MCF 10A (cell line): ENCODE measurements at regions not wholly inside any gene's neighbourhood (a gene's known extent, or its start where the extent isn't known, plus 50 kb on each side); places are given as distances from the start of the nearest gene placed in this dataset.
A peak's percentile ranks its signal among the peaks of the same experiment; 100 is the strongest.

Experiments
- BruUV-seq: library from RNA; stranded (reverse); fragments of 400-500 nt; replicated peaks from 2 replicates; lab custom pipeline; 2021; lab: Mats Ljungman, UMichigan
- CTCF ChIA-PET: fragments of 300-600 bp; sonication (Branson Sonifier 250); formaldehyde crosslinking; extraction: SDS; loops from one replicate; lab custom pipeline; 2021; ENCODE audit warnings: antibody characterized with exemption, inconsistent platforms; lab: Yijun Ruan, JAX
- POLR2A ChIA-PET: fragments of 300-600, 350-650 bp; sonication (Branson Sonifier 250); formaldehyde crosslinking; extraction: SDS; loops from one replicate; lab custom pipeline; 2020; ENCODE audit warnings: antibody characterized with exemption, inconsistent platforms; lab: Yijun Ruan, JAX
- DNase-seq: peaks from one replicate; pipeline ENCODE4 v3.0.0-alpha.2; 2018; ENCODE audit not compliant: unreplicated experiment
- H3K27ac Mint-ChIP-seq: one replicate; pipeline ENCODE4 v1.8.0; 2022; ENCODE audit warnings: mild to moderate bottlenecking, low read depth, mixed read lengths; ENCODE audit not compliant: unreplicated experiment
- H3K27me3 Mint-ChIP-seq: one replicate; pipeline ENCODE4 v1.8.0; 2022; ENCODE audit warnings: mixed read lengths; ENCODE audit not compliant: insufficient read depth, unreplicated experiment
- H3K36me3 Mint-ChIP-seq: one replicate; pipeline ENCODE4 v1.8.0; 2022; ENCODE audit warnings: mild to moderate bottlenecking, moderate library complexity, mixed read lengths; ENCODE audit not compliant: insufficient read depth, unreplicated experiment
- H3K4me1 Mint-ChIP-seq: one replicate; pipeline ENCODE4 v1.8.0; 2022; ENCODE audit warnings: mixed read lengths; ENCODE audit not compliant: insufficient read depth, unreplicated experiment
- H3K4me3 Mint-ChIP-seq: one replicate; pipeline ENCODE4 v1.8.0; 2022; ENCODE audit warnings: mild to moderate bottlenecking, moderate library complexity, mixed read lengths; ENCODE audit not compliant: unreplicated experiment
- H3K9me3 Mint-ChIP-seq: one replicate; pipeline ENCODE4 v1.8.0; 2022; ENCODE audit warnings: mixed read lengths; ENCODE audit not compliant: unreplicated experiment
- CTCF ChIP-seq: fragments of 200-600 bp; IDR thresholded peaks from one replicate; pipeline ENCODE4 v1.8.0; 2022; ENCODE audit warnings: antibody characterized with exemption, mild to moderate bottlenecking; ENCODE audit not compliant: unreplicated experiment
- intact Hi-C: fragments of 100-400 bp; cut with micrococcal nuclease; formaldehyde crosslinking; loops from 2 replicates; pipeline ENCODE4 v1.14.1; 2022

DNA sequence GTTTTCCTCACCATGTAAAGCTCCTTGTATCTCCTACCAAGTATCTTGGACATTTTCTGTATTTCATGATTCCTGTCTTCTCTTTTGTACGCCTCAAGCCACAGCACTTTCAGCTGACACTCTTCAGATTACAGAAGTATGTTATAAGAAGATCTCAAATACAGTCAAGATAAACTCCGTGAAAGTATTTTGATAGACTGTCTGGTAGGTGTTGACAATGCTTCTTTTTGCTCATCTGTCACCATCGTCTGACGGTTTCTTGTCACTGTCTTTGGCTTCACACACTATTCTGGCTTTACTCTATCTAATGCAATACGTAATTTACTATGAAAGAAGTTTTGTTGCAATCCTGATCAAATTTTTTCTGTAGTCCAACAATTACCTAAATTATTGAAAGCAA, 294.5 kb upstream of the CDH12 start:
- CTCF ChIA-PET = no interaction called here
- intact Hi-C loops = no loop called here
- Mint-ChIP-seq H3K4me3 (no peak overlapping the region), H3K36me3 (no peaks in the 10 kb centered on the region), H3K9me3 (peaks cover 24% of the 10 kb centered on the region), H3K27ac (no peak overlapping the region), H3K4me1 (no peaks in the 10 kb centered on the region), H3K27me3 (no peaks in the 10 kb centered on the region)
- no TSS peak for BruUV-seq
- POLR2A ChIA-PET = no interaction called here
- no peak for TF ChIP-seq CTCF
- DNase-seq = no peak

GRCh38 chr5:23146183-23146582, 293.0 kb upstream of the CDH12 start:
- no peaks in the 10 kb centered on the region for H3K4me1 Mint-ChIP-seq
- ChIA-PET POLR2A (interaction anchor here (0.6 kb wide), 1 partner anchor 258 kb away, joined by 3 read pairs; no protein-coding TSS in a partner anchor), CTCF (interaction anchor here (0.7 kb wide), 1 partner anchor 63 kb away, joined by 3 read pairs; no protein-coding TSS in a partner anchor)
- no peaks in the 10 kb centered on the region for H3K36me3 Mint-ChIP-seq
- no peak overlapping the region for H3K27ac Mint-ChIP-seq
- H3K27me3 Mint-ChIP-seq = no peaks in the 10 kb centered on the region
- BruUV-seq = no TSS peak
- H3K4me3 Mint-ChIP-seq = no peak overlapping the region
- DNase-seq = no peak
- intact Hi-C loops = no loop called here
- H3K9me3 Mint-ChIP-seq = peaks cover 24% of the 10 kb centered on the region
- no peak for TF ChIP-seq CTCF

- ChIA-PET CTCF (interaction anchor here (0.7 kb wide), 1 partner anchor 194 kb away, joined by 4 read pairs; no protein-coding TSS in a partner anchor), POLR2A (interaction anchor here (0.7 kb wide), 1 partner anchor 230 kb away, joined by 3 read pairs; no protein-coding TSS in a partner anchor)
- no peaks in the 10 kb centered on the region for H3K27me3 Mint-ChIP-seq
- no peaks in the 10 kb centered on the region for H3K36me3 Mint-ChIP-seq
- no TSS peak for BruUV-seq
- H3K4me3 Mint-ChIP-seq = no peak overlapping the region
- DNase-seq = peak; percentile 59
- peaks cover 17% of the 10 kb centered on the region for H3K9me3 Mint-ChIP-seq
- peak overlapping the region; percentile 71 for H3K27ac Mint-ChIP-seq
- TF ChIP-seq CTCF = peak; percentile 54
- intact Hi-C loops = loop anchor here (1.0 to 2.0 kb wide), 3 partner anchors 250 to 1329 kb away; no protein-coding TSS in a partner anchor
- peaks cover 9% of the 10 kb centered on the region for H3K4me1 Mint-ChIP-seq
Observed at GRCh38 chr5:23139338-23140171, 286.4 kb upstream of the CDH12 start.

GRCh38 chr5:23136958-23137357, 283.8 kb upstream of the CDH12 start:
- DNase-seq = no peak
- Mint-ChIP-seq H3K36me3 (no peaks in the 10 kb centered on the region), H3K4me1 (peaks cover 9% of the 10 kb centered on the region), H3K27me3 (no peaks in the 10 kb centered on the region), H3K4me3 (no peak overlapping the region), H3K27ac (peak overlapping the region; percentile 43), H3K9me3 (no peaks in the 10 kb centered on the region)
- CTCF ChIA-PET = interaction anchor here (0.7 kb wide), 1 partner anchor 52 kb away, joined by 4 read pairs; no protein-coding TSS in a partner anchor
- no TSS peak for BruUV-seq
- POLR2A ChIA-PET = interaction anchor here (0.9 kb wide), 1 partner anchor 127 kb away, joined by 3 read pairs; no protein-coding TSS in a partner anchor
- intact Hi-C loops = no loop called here
- TF ChIP-seq CTCF = no peak
